ENCODE measurements at regions not wholly inside any gene's neighbourhood (a gene's known extent, or its start where the extent isn't known, plus 50 kb on each side); places are given as distances from the start of the nearest gene placed in this dataset.

DNA sequence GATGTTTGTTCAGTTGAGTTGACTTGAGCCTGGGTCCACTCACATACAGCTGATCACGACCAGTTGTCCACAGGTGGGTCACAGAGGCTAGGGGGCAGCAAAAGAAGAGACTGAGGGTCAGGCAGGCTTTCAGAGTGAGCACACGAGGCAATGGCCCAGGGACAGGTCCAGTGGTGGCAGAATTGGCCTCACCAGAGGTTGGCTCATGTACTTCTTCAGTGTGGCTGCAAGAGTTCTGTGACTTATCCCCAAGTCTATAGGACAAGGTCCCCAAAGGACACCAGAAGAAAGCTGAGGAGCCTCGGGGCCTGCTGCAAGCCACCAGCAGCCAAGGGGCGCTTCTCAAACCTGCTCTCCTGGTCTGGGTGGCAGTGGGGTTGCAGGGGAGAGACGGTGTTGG lies 219.8 kb downstream of the TFCP2L1 start:
- TF ChIP-seq CTCF (IDR thresholded peaks at IDR 0.05) (no peak), POLR2A (IDR thresholded peaks at IDR 0.05) (no peak)
